H54 (cell line): ENCODE measurements at regions not wholly inside any gene's neighbourhood (a gene's known extent, or its start where the extent isn't known, plus 50 kb on each side); places are given as distances from the start of the nearest gene placed in this dataset.

Source experiments
- DNase-seq: peaks from one replicate; pipeline ENCODE4 v3.0.0; 2011; ENCODE audit warnings: low spot score, mixed read lengths; ENCODE audit not compliant: insufficient read length
- FAIRE-seq: peaks from 3 replicates; lab custom pipeline; 2011; peaks lifted over from hg19 to GRCh38; lab: Jason Lieb, UNC
- POLR2A ChIP-seq: IDR thresholded peaks from 2 replicates; pipeline ENCODE4 v1.6.1; 2011; ENCODE audit warnings: low read depth, mild to moderate bottlenecking, low read length

DNA sequence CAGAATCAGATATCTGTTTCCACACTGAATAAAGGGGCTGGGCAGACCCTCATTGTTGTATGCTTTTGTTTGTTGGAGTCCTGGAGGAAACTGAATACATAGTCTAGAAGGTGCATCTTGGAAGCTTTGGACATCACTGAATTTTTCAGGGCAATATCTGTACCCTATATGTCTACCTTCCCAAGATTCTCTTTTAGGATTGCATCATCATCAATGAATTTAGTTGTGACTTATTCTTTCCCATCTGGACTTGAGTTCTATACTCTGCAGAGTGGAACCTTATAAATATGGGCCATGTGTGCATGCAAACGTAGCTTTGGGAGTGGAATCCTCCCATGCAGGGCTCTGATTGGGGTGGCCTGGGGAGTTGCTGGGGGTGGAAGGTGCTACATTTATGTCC, 60.7 kb upstream of the PROKR2 start:
- no peak for FAIRE-seq
- no peak for DNase-seq
- no peak for TF ChIP-seq POLR2A

DNA sequence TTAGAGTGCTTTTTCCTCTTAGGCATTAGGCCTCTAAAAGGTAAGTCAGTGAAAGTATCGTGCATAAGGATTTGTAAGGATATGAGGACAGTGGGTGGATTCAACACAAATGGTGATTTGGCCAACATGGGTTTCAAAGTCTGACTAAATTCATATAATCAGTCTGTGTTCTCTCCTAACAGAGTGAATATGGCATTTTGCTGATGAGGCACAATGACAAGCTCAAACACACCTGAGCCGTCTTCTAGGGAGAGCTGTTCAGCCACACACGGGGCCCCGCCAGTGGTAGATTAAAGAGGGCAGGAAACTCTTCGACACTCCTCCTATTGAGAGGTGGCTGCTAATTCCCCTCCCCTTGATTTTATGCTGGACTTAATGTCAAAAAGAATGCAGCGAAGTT, 59.5 kb upstream of the PROKR2 start:
- no peak for FAIRE-seq
- TF ChIP-seq POLR2A: no peak
- no peak for DNase-seq

DNA sequence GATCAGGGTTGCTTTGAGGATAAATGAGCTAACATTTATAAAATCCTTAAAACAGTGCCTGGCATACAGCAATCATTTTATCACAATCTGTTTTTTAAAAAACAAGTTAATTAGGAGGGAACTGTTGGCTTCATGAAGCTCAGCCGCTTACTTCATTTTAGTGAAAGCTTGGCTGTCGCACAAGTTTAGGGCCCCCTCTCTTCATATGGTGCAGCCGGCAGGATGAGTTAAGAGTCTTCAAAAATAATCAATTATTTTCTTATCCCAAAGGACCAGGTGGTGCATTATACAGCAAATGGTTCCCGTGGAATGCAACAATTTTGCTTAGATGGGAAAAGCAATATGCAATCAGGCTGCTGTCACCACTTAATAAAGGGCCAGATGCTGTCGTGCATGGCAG, 57.4 kb upstream of the PROKR2 start:
- no peak for TF ChIP-seq POLR2A
- DNase-seq (no peak), FAIRE-seq (no peak)

DNA sequence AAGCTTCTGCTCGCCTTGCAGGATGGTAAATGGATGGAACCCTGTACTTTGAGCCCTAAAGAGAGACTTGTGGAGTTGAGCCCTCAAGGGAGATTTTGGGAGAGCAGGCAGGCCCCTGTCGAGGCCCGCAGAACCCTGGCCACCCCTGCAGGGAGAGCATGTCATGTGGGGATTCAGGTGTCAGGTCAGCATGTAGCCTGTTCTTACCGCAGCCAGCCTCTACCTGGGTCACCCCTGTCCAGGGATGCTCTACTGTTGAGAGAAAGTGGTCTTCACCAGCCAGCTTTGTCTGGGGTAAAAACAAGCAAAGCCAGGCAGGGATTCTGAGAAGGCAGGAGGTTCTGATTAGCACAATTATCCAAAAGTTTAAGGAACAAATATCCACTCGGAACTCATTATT, 55.6 kb upstream of the PROKR2 start:
- TF ChIP-seq POLR2A: no peak
- FAIRE-seq (no peak), DNase-seq (no peak)

DNA sequence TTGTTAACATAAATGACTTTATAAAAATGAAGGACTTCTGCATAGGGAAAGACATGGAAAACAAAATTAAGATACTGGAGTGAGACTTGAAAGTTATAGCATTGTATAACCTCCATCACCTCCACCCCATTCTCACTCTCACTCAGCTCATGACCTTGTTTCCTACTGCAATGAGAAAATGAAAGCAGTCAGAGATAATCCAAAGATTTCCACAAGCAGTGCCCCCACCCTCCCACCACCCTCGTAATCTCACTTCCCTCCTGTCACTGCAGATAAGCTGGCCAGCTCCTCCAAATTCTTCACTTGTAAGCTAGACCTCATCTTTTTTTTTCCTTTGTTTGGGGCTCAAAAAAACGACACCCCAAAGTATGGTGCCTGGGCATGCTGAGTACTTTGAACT, 52.9 kb upstream of the PROKR2 start:
- TF ChIP-seq POLR2A: no peak
- no peak for FAIRE-seq
- no peak for DNase-seq
